DND-41 (cell line): ENCODE measurements at regions not wholly inside any gene's neighbourhood (a gene's known extent, or its start where the extent isn't known, plus 50 kb on each side); places are given as distances from the start of the nearest gene placed in this dataset.

Experiments used
- EZH2 ChIP-seq: IDR thresholded peaks from 3 replicates; pipeline ENCODE4 v1.6.1; 2012; ENCODE audit warnings: borderline replicate concordance, low read depth, mild to moderate bottlenecking, moderate library complexity, low read length, inconsistent platforms; ENCODE audit not compliant: severe bottlenecking
- TF ChIP-seq, protein P1 (sequence below): IDR thresholded peaks from 2 replicates; pipeline ENCODE4 v1.5.1; 2012; ENCODE audit warnings: borderline replicate concordance, low read length, moderate library complexity, mild to moderate bottlenecking; ENCODE audit not compliant: poor library complexity, severe bottlenecking; ENCODE audit errors: extremely low read depth

DNA sequence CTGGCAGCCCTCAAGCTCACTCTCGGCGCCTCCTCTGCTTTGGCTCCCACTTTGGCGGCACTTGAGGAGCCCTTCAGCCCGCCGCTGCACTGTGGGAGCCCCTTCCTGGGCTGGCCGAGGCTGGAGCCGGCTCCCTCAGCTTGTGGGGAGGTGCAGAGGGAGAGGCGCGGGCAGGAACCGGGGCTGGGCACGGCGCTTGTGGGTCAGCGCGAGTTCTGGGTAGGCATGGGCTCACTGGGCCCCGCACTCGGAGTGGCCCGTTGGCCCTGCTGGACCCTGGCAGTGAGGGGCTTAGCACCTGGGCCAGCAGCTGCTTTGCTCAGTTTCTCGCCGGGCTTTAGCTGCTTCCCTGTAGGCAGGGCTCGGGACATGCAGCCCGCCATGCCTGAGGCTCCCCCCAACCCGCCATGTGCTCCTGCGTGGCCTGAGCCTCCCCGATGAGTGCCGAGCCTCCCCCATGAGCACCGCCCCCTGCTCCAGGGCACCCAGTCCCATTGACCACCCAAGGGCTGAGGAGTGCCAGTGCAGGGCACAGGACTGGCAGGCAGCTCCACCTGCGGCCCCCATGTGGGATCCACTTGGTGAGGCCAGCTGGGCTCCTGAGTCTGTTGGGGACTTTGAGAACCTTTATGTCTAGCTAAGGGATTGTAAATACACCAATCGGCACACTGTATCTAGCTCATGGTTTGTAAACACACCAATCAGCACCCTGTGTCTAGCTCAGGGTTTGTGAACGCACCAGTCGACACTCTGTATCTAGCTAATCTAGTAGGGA lies 101.5 kb upstream of the DRD5 start:
- TF ChIP-seq, protein P1, sequence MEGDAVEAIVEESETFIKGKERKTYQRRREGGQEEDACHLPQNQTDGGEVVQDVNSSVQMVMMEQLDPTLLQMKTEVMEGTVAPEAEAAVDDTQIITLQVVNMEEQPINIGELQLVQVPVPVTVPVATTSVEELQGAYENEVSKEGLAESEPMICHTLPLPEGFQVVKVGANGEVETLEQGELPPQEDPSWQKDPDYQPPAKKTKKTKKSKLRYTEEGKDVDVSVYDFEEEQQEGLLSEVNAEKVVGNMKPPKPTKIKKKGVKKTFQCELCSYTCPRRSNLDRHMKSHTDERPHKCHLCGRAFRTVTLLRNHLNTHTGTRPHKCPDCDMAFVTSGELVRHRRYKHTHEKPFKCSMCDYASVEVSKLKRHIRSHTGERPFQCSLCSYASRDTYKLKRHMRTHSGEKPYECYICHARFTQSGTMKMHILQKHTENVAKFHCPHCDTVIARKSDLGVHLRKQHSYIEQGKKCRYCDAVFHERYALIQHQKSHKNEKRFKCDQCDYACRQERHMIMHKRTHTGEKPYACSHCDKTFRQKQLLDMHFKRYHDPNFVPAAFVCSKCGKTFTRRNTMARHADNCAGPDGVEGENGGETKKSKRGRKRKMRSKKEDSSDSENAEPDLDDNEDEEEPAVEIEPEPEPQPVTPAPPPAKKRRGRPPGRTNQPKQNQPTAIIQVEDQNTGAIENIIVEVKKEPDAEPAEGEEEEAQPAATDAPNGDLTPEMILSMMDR = no peak
- no peak for TF ChIP-seq EZH2
